Neural cell (in vitro differentiated cells): ENCODE measurements at regions not wholly inside any gene's neighbourhood (a gene's known extent, or its start where the extent isn't known, plus 50 kb on each side); places are given as distances from the start of the nearest gene placed in this dataset.

Source experiments
- H2AFZ ChIP-seq: fragments of 200-600, 300-800 bp; sonication (generic), shearing (Covaris generic); 2 replicates; pipeline ENCODE4 v1.6.0; 2014; ENCODE audit warnings: low read depth, mild to moderate bottlenecking, antibody characterized with exemption, low read length, moderate library complexity
- H3F3A ChIP-seq: fragments of 200-600 bp; shearing (Covaris generic); 2 replicates; pipeline ENCODE4 v1.6.1; 2016; ENCODE audit warnings: mild to moderate bottlenecking, moderate library complexity, mixed read lengths, antibody characterized with exemption, low read length; ENCODE audit not compliant: insufficient read depth, poor library complexity, severe bottlenecking
- H3K27ac ChIP-seq: fragments of 200-600, 300-800 bp; sonication (generic), shearing (Covaris generic); 2 replicates; pipeline ENCODE4 v1.5.1; 2014; ENCODE audit warnings: mild to moderate bottlenecking, low read length, moderate library complexity
- H3K27me3 ChIP-seq: fragments of 300-800, 200-600 bp; sonication (generic), shearing (Covaris generic); 2 replicates; pipeline ENCODE4 v1.6.0; 2014; ENCODE audit warnings: mild to moderate bottlenecking, low read depth, low read length, moderate library complexity; ENCODE audit not compliant: insufficient read depth
- H3K36me3 ChIP-seq: fragments of 300-800, 200-600 bp; sonication (generic), shearing (Covaris generic); 2 replicates; pipeline ENCODE4 v1.5.1; 2014; ENCODE audit warnings: mild to moderate bottlenecking, antibody characterized with exemption, low read length, moderate library complexity; ENCODE audit not compliant: insufficient read depth
- H3K4me2 ChIP-seq: fragments of 300-800, 200-600 bp; sonication (generic), shearing (Covaris generic); 2 replicates; pipeline ENCODE4 v1.6.0; 2014; ENCODE audit warnings: mild to moderate bottlenecking, low read length
- H3K4me3 ChIP-seq: fragments of 300-800, 200-600 bp; sonication (generic), shearing (Covaris generic); 2 replicates; pipeline ENCODE4 v1.5.1; 2014; ENCODE audit warnings: mild to moderate bottlenecking, low read length, moderate library complexity
- H3K79me2 ChIP-seq: fragments of 200-600 bp; shearing (Covaris generic); replicated peaks from 2 replicates; pipeline ENCODE4 v1.6.0; 2014; ENCODE audit warnings: mild to moderate bottlenecking, low read length, moderate library complexity; ENCODE audit not compliant: insufficient read depth
- H3K9ac ChIP-seq: fragments of 300-800, 200-600 bp; sonication (generic), shearing (Covaris generic); 2 replicates; pipeline ENCODE4 v1.6.1; 2016; ENCODE audit warnings: mild to moderate bottlenecking, low read length, mixed read lengths
- H3K9me2 ChIP-seq: fragments of 200-600 bp; shearing (Covaris generic); 2 replicates; pipeline ENCODE4 v1.6.1; 2016; ENCODE audit warnings: mild to moderate bottlenecking, low read length, mixed read lengths; ENCODE audit not compliant: insufficient read depth
- H3K9me3 ChIP-seq: fragments of 200-600, 300-800 bp; sonication (generic), shearing (Covaris generic); 2 replicates; pipeline ENCODE4 v1.6.1; 2016; ENCODE audit warnings: mild to moderate bottlenecking, mixed run types, low read length, moderate library complexity, mixed read lengths
- H4K20me1 ChIP-seq: fragments of 200-600 bp; shearing (Covaris generic); 2 replicates; pipeline ENCODE4 v1.6.1; 2016; ENCODE audit warnings: mild to moderate bottlenecking, mixed run types; ENCODE audit not compliant: insufficient read depth
- CTCF ChIP-seq: fragments of 450-650 bp; IDR thresholded peaks from 2 replicates; pipeline ENCODE4 v1.5.1; 2014; ENCODE audit warnings: antibody characterized with exemption, mild to moderate bottlenecking, moderate library complexity; ENCODE audit not compliant: poor library complexity, severe bottlenecking
- EP300 ChIP-seq: fragments of 450-650 bp; conservative IDR thresholded peaks from 2 replicates; pipeline ENCODE4 v1.6.1; 2014; ENCODE audit warnings: antibody characterized with exemption, mild to moderate bottlenecking, moderate library complexity; ENCODE audit not compliant: poor library complexity, severe bottlenecking
- EZH2 ChIP-seq: fragments of 200-600, 300-800 bp; shearing (Covaris generic), sonication (generic); IDR thresholded peaks from 2 replicates; pipeline ENCODE4 v1.6.1; 2014; ENCODE audit warnings: antibody characterized with exemption, low read length, borderline replicate concordance, mild to moderate bottlenecking; ENCODE audit not compliant: insufficient read depth, poor library complexity, severe bottlenecking
- MXI1 ChIP-seq: fragments of 450-650 bp; conservative IDR thresholded peaks from 2 replicates; pipeline ENCODE4 v1.6.1; 2014; ENCODE audit warnings: antibody characterized with exemption, mild to moderate bottlenecking; ENCODE audit not compliant: poor library complexity, severe bottlenecking
- POLR2AphosphoS5 ChIP-seq: IDR thresholded peaks from 2 replicates; pipeline ENCODE4 v1.6.1; 2012
- RAD21 ChIP-seq: fragments of 450-650 bp; conservative IDR thresholded peaks from 2 replicates; pipeline ENCODE4 v1.6.1; 2014; ENCODE audit warnings: antibody characterized with exemption, mild to moderate bottlenecking, moderate library complexity
- REST ChIP-seq: IDR thresholded peaks from 2 replicates; pipeline ENCODE4 v1.6.1; 2012; ENCODE audit warnings: borderline replicate concordance
- SMC3 ChIP-seq: fragments of 450-650 bp; conservative IDR thresholded peaks from 2 replicates; pipeline ENCODE4 v1.6.1; 2014; ENCODE audit warnings: antibody characterized with exemption, mild to moderate bottlenecking, moderate library complexity; ENCODE audit not compliant: poor library complexity
- TAF1 ChIP-seq: IDR thresholded peaks from 2 replicates; pipeline ENCODE4 v1.6.1; 2012; ENCODE audit warnings: low read depth

DNA sequence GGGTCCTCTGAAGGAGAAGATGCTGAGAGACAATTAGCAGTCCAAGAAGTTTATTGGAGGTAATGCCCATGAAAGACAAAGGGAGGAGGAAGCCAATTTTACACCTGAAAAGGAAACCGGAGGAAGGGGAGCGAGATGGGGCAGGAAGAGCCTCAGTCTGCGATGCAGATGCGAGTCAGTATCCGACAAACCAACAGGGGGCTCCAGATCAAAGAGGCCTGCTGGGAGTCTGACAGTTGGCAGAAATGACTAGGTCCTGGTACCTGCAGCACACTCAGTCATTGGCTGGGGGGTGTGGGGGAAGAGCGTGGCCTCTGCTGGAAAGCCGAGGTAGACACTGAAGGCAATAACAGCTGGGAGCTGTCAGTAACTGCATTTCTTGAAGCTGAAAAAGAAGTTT lies 231.1 kb upstream of the CENPE start:
- no peaks in the 10 kb centered on the region for H3K27me3 ChIP-seq
- no peak overlapping the region for H3K9ac ChIP-seq
- no peaks in the 10 kb centered on the region for H3K9me3 ChIP-seq
- no peak overlapping the region for H3K4me2 ChIP-seq
- no peak overlapping the region for H3K4me3 ChIP-seq
- no peak overlapping the region for H2AFZ ChIP-seq
- no peak overlapping the region for H3K27ac ChIP-seq
- no peaks in the 10 kb centered on the region for H3K79me2 ChIP-seq
- H3K9me2 ChIP-seq, result no peaks in the 10 kb centered on the region
- H3K36me3 ChIP-seq, result no peaks in the 10 kb centered on the region
- TF ChIP-seq EZH2 (no peak), CTCF (no peak), MXI1 (no peak), TAF1 (no peak), EP300 (no peak), SMC3 (no peak), REST (no peak), RAD21 (no peak), POLR2AphosphoS5 (no peak)
- no peaks in the 10 kb centered on the region for H3F3A ChIP-seq
- no peaks in the 10 kb centered on the region for H4K20me1 ChIP-seq

DNA sequence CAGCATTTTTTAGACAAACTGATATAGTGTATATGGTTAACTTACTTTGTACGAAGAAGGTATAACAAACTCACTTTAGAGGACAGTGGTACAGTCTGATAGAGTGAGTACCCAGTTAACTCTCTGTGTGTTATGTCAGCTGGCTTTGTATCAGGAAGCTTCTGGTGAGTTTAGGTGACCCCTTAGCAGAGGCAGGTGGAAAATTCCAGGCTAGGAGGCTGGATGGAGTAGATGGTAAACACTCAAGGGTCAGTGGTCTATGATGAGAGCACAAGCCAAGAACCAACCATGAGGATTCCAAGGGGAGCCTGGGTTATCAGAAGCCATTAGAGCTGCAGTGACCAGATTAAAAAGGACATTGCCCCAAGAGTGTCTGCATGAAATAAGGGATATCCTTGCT lies 227.3 kb upstream of the CENPE start:
- Histone ChIP-seq H3K79me2 (no peaks in the 10 kb centered on the region), H2AFZ (no peak overlapping the region), H3K36me3 (no peaks in the 10 kb centered on the region), H3K9me3 (no peaks in the 10 kb centered on the region), H3K9ac (no peak overlapping the region), H3K27ac (no peak overlapping the region), H3K4me3 (no peak overlapping the region), H3K27me3 (no peaks in the 10 kb centered on the region), H3K9me2 (no peaks in the 10 kb centered on the region), H3F3A (no peaks in the 10 kb centered on the region), H3K4me2 (no peak overlapping the region), H4K20me1 (no peaks in the 10 kb centered on the region)
- TF ChIP-seq REST (no peak), EP300 (no peak), POLR2AphosphoS5 (no peak), MXI1 (no peak), SMC3 (no peak), RAD21 (no peak), CTCF (no peak)
